OCI-LY3 (cell line): ENCODE measurements at regions not wholly inside any gene's neighbourhood (a gene's known extent, or its start where the extent isn't known, plus 50 kb on each side); places are given as distances from the start of the nearest gene placed in this dataset.

Experiments used
- H2AFZ ChIP-seq: fragments of 200-600, 300-600 bp; shearing (Covaris generic); 2 replicates; pipeline ENCODE4 v1.6.0; 2014; ENCODE audit warnings: antibody characterized with exemption, low read depth, low read length
- H3K27ac ChIP-seq: fragments of 200-600, 300-600 bp; sonication (generic); 2 replicates; pipeline ENCODE4 v1.5.1; 2014; ENCODE audit warnings: mild to moderate bottlenecking, low read length, moderate library complexity, mixed read lengths
- H3K27me3 ChIP-seq: fragments of 200-600, 300-600 bp; sonication (generic); 2 replicates; pipeline ENCODE4 v1.6.1; 2014; ENCODE audit warnings: low read depth, low read length, mixed read lengths
- H3K36me3 ChIP-seq: fragments of 200-600, 300-600 bp; sonication (generic); replicated peaks from 2 replicates; pipeline ENCODE3; 2014; ENCODE audit warnings: low read depth, low read length, mixed read lengths
- H3K4me1 ChIP-seq: fragments of 300-600, 200-600 bp; sonication (generic); 2 replicates; pipeline ENCODE4 v1.6.1; 2014; ENCODE audit warnings: low read length, mixed read lengths
- H3K4me2 ChIP-seq: fragments of 200-600, 300-600 bp; sonication (generic); 2 replicates; pipeline ENCODE4 v1.6.1; 2014; ENCODE audit warnings: low read length, mixed read lengths
- H3K4me3 ChIP-seq: fragments of 300-600, 200-600 bp; sonication (generic); 2 replicates; pipeline ENCODE4 v1.5.1; 2014; ENCODE audit warnings: antibody characterized with exemption, mild to moderate bottlenecking, low read length, moderate library complexity
- H3K79me2 ChIP-seq: fragments of 300-600, 200-600 bp; shearing (Covaris generic); 2 replicates; pipeline ENCODE4 v1.6.1; 2014; ENCODE audit warnings: mild to moderate bottlenecking, low read length, mixed read lengths
- H3K9ac ChIP-seq: fragments of 300-600, 200-600 bp; shearing (Covaris generic); 2 replicates; pipeline ENCODE4 v1.6.0; 2014; ENCODE audit warnings: mild to moderate bottlenecking, low read length, moderate library complexity
- H3K9me3 ChIP-seq: fragments of 200-600, 300-600 bp; shearing (Covaris generic); 2 replicates; pipeline ENCODE4 v1.6.1; 2014; ENCODE audit warnings: low read length, mixed read lengths; ENCODE audit not compliant: insufficient read depth
- H4K20me1 ChIP-seq: fragments of 200-600, 300-600 bp; sonication (generic); 2 replicates; pipeline ENCODE4 v1.6.1; 2016; ENCODE audit warnings: low read length, mixed read lengths; ENCODE audit not compliant: insufficient read depth
- CTCF ChIP-seq: fragments of 200-600, 300-600 bp; sonication (generic); IDR thresholded peaks from 2 replicates; pipeline ENCODE4 v1.5.1; 2014; ENCODE audit warnings: antibody characterized with exemption, low read length, low read depth
- EZH2phosphoT487 ChIP-seq: fragments of 200-600 bp; shearing (Covaris generic); IDR thresholded peaks from 2 replicates; pipeline ENCODE4 v1.6.1; 2018; ENCODE audit warnings: antibody characterized with exemption, mixed run types, low read depth

- no peaks in the 10 kb centered on the region for H3K79me2 ChIP-seq
- no peak overlapping the region for H3K4me3 ChIP-seq
- no peaks in the 10 kb centered on the region for H3K36me3 ChIP-seq
- H3K9ac ChIP-seq = no peak overlapping the region
- no peaks in the 10 kb centered on the region for H3K9me3 ChIP-seq
- H3K4me1 ChIP-seq = no peaks in the 10 kb centered on the region
- no peak overlapping the region for H2AFZ ChIP-seq
- H3K27ac ChIP-seq = no peak overlapping the region
- no peaks in the 10 kb centered on the region for H3K27me3 ChIP-seq
- no peak overlapping the region for H3K4me2 ChIP-seq
- no peaks in the 10 kb centered on the region for H4K20me1 ChIP-seq
- TF ChIP-seq CTCF (no peak), EZH2phosphoT487 (no peak)
These were observed 1364.0 kb downstream of the FSCB start for GRCh38 chr14:43143106-43143505.

- no peaks in the 10 kb centered on the region for H3K4me1 ChIP-seq
- H2AFZ ChIP-seq = no peak overlapping the region
- H3K4me2 ChIP-seq = no peak overlapping the region
- H3K79me2 ChIP-seq = no peaks in the 10 kb centered on the region
- H4K20me1 ChIP-seq = no peaks in the 10 kb centered on the region
- no peaks in the 10 kb centered on the region for H3K36me3 ChIP-seq
- no peaks in the 10 kb centered on the region for H3K27me3 ChIP-seq
- TF ChIP-seq EZH2phosphoT487 = no peak
- no peak for TF ChIP-seq CTCF
- no peak overlapping the region for H3K27ac ChIP-seq
- no peak overlapping the region for H3K4me3 ChIP-seq
- no peaks in the 10 kb centered on the region for H3K9me3 ChIP-seq
- no peak overlapping the region for H3K9ac ChIP-seq
These were observed 1365.4 kb downstream of the FSCB start for GRCh38 chr14:43141636-43142191.

GRCh38 chr14:43140453-43140852 lies 1366.6 kb downstream of the FSCB start:
- Histone ChIP-seq H2AFZ (no peak overlapping the region), H3K4me3 (no peak overlapping the region), H4K20me1 (no peaks in the 10 kb centered on the region), H3K27me3 (no peaks in the 10 kb centered on the region), H3K4me2 (no peak overlapping the region), H3K9me3 (no peaks in the 10 kb centered on the region), H3K4me1 (no peaks in the 10 kb centered on the region), H3K79me2 (no peaks in the 10 kb centered on the region), H3K9ac (no peak overlapping the region), H3K27ac (no peak overlapping the region), H3K36me3 (no peaks in the 10 kb centered on the region)
- TF ChIP-seq EZH2phosphoT487 (no peak), CTCF (no peak)

- H3K79me2 ChIP-seq = no peaks in the 10 kb centered on the region
- no peaks in the 10 kb centered on the region for H3K4me1 ChIP-seq
- no peaks in the 10 kb centered on the region for H3K9me3 ChIP-seq
- no peaks in the 10 kb centered on the region for H3K27me3 ChIP-seq
- H4K20me1 ChIP-seq = no peaks in the 10 kb centered on the region
- no peaks in the 10 kb centered on the region for H3K36me3 ChIP-seq
- no peak for TF ChIP-seq EZH2phosphoT487
- TF ChIP-seq CTCF = no peak
- H3K9ac ChIP-seq = no peak overlapping the region
- H3K4me3 ChIP-seq = no peak overlapping the region
- H3K27ac ChIP-seq = no peak overlapping the region
- no peak overlapping the region for H2AFZ ChIP-seq
- H3K4me2 ChIP-seq = no peak overlapping the region
These were observed 1371.1 kb downstream of the FSCB start for GRCh38 chr14:43135877-43136411.
